Stimulated activated CD8-positive, alpha-beta memory T cell treated with anti-CD3 and anti-CD28 coated beads, Interleukin-15, amount 100 ng/mL, for 24 hours (primary cell): ENCODE measurements at regions not wholly inside any gene's neighbourhood (a gene's known extent, or its start where the extent isn't known, plus 50 kb on each side); places are given as distances from the start of the nearest gene placed in this dataset.

Experiments
- DNase-seq: peaks from one replicate; pipeline ENCODE4 v3.0.0-alpha.2; 2020; ENCODE audit warnings: low read depth

- DNase-seq: no peak
These were observed 102.5 kb upstream of the RIPOR2 start for GRCh38 chr6:25038300-25038699.

- no peak for DNase-seq
These were observed 103.2 kb upstream of the RIPOR2 start for GRCh38 chr6:25038999-25039398.

- no peak for DNase-seq
These were observed 105.8 kb upstream of the RIPOR2 start for GRCh38 chr6:25041485-25042035.

GRCh38 chr6:25042036-25042521 lies 106.3 kb upstream of the RIPOR2 start:
- no peak for DNase-seq

GRCh38 chr6:25042536-25042935 lies 106.8 kb upstream of the RIPOR2 start:
- DNase-seq: no peak

GRCh38 chr6:25042984-25043725 lies 107.4 kb upstream of the RIPOR2 start:
- DNase-seq: no peak

GRCh38 chr6:25043892-25044291 lies 108.1 kb upstream of the RIPOR2 start:
- DNase-seq: no peak

DNA sequence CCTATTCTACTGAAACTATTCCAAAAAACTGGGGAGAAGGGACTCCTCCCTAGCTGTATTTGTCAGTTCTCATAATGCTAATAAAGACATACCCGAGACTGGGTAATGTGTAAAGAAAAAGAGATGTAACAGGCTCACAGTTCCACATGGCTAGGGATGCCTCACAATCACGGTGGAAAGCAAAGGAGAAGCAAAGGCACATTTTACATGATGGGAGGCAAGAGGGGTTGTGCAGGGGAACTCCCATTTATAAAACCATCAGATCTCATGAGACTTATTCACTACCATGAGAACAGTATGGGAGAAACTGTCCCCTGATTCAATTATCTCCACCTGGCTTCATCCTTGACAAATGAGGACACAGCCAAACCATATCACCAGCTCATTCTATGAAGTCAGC lies 111.2 kb upstream of the RIPOR2 start:
- DNase-seq: no peak

DNA sequence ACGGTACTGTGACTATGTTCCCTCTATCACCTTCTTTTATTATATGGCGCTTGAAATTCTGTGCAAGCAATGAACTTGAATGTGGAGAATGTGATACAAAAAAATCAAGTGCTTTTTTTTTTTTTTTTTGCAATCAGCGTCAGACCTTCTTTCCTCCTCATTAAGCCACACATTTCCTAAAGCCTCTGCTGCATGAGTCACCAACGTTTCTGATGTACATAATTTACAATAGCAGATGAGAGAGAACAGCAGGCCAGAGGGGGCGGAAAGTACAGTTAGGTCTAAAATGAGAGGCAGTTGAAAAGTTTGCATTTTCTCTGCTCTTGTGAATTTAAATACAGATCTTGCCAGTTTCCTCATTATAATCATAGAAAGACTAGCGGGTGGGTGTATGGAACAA lies 114.6 kb upstream of the RIPOR2 start:
- no peak for DNase-seq

- DNase-seq: no peak
These were observed 115.3 kb upstream of the RIPOR2 start for GRCh38 chr6:25051083-25051482.

GRCh38 chr6:25052181-25052580 lies 116.4 kb upstream of the RIPOR2 start:
- DNase-seq: no peak

GRCh38 chr6:25053875-25054371 lies 118.2 kb upstream of the RIPOR2 start:
- DNase-seq: no peak

- no peak for DNase-seq
These were observed 118.7 kb upstream of the RIPOR2 start for GRCh38 chr6:25054469-25054868.

GRCh38 chr6:25056130-25056529 lies 120.4 kb upstream of the RIPOR2 start:
- no peak for DNase-seq

- DNase-seq: no peak
These were observed 121.5 kb upstream of the RIPOR2 start for GRCh38 chr6:25057111-25057905.

DNA sequence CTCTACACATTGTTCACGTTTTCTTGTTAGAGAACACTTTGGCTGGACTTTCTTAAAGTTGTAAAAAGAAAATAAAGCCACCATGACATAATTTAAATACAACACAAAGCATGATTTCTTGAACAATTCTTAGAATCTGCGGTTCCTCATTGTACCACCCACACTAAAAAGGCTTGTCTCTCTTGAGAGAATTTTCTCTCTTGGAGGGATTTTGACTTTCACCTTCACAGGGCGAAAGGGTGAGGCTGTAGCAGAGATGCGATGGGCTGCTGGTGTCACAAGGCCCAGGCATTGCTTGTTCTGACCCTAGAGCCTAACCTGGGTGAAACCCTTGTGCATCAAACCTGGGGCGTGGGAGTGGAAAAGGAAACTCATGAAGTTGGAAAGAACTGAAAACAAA lies 122.7 kb upstream of the RIPOR2 start:
- no peak for DNase-seq

GRCh38 chr6:25058941-25059340 lies 123.2 kb upstream of the RIPOR2 start:
- DNase-seq: no peak

GRCh38 chr6:25060522-25060921 lies 124.8 kb upstream of the RIPOR2 start:
- no peak for DNase-seq

GRCh38 chr6:25061289-25061936 lies 125.7 kb upstream of the RIPOR2 start:
- DNase-seq: no peak

DNA sequence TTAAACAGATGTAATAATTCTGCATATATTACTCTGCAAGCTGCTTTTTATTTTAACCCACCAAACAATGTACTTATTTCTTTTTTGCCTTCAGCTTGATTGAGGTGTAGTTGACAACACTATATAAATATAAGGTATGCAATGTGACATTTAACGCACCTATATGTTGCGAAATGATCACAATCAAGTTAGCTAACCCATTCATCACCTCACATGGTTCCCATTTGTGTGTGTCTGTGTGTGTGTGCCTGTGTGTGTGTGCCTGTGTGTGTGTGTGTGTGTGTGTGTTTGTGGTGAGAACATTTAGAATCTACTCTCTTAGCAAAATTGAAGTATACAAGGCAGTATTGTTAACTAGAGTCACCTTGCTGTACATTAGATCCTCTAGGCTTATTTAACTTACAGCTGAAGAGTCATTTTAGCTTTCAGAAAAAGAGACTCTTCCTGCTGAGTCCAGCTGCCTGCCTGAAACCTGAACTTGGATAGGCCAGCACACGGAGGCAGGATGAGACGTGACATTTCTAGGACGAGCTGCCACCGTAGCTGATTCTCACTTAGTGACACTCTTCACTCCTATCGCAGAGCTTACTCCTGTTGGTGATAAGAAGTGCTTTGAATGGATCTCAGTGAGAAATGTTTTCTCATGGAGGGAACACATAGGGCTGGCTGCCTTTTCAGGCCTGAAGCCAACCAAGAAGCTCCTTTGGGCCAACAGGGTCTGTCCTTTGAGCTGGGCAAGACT lies 126.5 kb upstream of the RIPOR2 start:
- DNase-seq: no peak

DNA sequence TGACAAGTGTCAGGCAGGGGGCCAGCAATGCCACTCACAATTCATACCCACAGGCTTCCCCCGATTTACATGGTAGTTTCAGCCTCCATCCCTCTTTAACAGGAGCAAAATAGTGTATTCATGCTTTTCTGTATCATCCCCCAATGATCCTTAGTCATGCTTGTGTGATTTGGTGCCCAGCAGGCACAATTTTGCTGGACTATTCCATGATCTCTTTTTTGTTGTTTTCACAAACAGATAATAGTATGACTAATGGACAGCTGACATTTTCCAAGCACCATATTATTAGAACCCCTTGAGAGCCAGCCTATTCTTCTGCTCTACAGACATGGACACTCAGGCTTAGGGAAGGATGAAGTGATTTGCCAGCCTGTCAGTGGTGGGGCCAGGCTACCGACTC lies 128.2 kb upstream of the RIPOR2 start:
- DNase-seq: no peak

DNA sequence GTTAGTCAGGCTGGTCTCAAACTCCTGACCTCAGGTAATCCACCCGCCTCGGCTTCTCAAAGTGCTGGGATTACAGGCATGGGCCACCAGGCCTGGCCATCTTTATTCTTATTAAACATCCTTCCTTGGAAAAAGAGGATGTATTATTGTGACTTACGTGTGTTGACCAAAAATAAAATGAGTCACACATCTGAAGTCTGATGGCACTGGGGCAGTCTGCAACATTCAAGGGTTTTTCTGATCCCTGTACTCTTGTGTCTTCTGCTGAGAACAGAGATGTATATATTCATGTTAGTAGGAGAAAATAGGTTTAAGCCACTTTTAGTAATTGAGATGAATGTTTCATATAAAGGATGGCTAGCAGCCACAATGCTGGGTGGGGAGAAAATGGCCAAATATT lies 129.9 kb upstream of the RIPOR2 start:
- no peak for DNase-seq
